Mucosa of descending colon (tissue), 3 donors: ENCODE measurements at regions not wholly inside any gene's neighbourhood (a gene's known extent, or its start where the extent isn't known, plus 50 kb on each side); places are given as distances from the start of the nearest gene placed in this dataset. TPM values are rescaled to one million over a fixed set of nuclear protein-coding genes. Genes with fewer than 3 reads are reported as not detected.

Experiments
- ATAC-seq: fragments of 200-7000 bp; cut with Tn5 transposase; one replicate; pipeline ENCODE4 v1.9.1; 2020; ENCODE audit warnings: mild to moderate bottlenecking, moderate library complexity
- DNase-seq, 3 donors: peaks; one replicate each; pipeline ENCODE4 v3.0.0-alpha.2; 2020
- H3K36me3 ChIP-seq: fragments of 200-600 bp; one replicate; pipeline ENCODE4 v1.8.0; 2021; ENCODE audit warnings: low read depth, mild to moderate bottlenecking
- H3K4me1 ChIP-seq: fragments of 200-600 bp; one replicate; pipeline ENCODE4 v1.8.0; 2021; ENCODE audit warnings: low read depth, mild to moderate bottlenecking
- H3K4me3 ChIP-seq: fragments of 200-600 bp; one replicate; pipeline ENCODE4 v1.8.0; 2021; ENCODE audit warnings: mild to moderate bottlenecking
- H3K9me3 ChIP-seq: fragments of 200-600 bp; one replicate; pipeline ENCODE4 v1.8.0; 2021; ENCODE audit warnings: mild to moderate bottlenecking
- intact Hi-C, 2 donors: fragments of 100-400 bp; cut with DNase I in 1 of 2; cut with micrococcal nuclease in 1 of 2; formaldehyde crosslinking; loops; one replicate each; pipeline versions ENCODE4 v1.11.0 to v1.11.1; 2022; cut with DNase I, micrococcal nuclease
- microRNA-seq: library from miRNA; unstranded; fragments of <30 nt; microRNA quantifications from one replicate; pipeline ENCODE4, GENCODE V29; 2019
- TF ChIP-seq, protein P1 (sequence below): fragments of 200-600 bp; IDR thresholded peaks from one replicate; pipeline ENCODE4 v1.8.0; 2022; ENCODE audit warnings: antibody characterized with exemption, mild to moderate bottlenecking
- donor health status: DM: no; HTN: no; CAD: no; lungs with moderate emphysema.
- donor health status: DM: no; HTN: no; CAD: no.
- donor health status: DM: no; HTN: yes; CAD: no.

DNA sequence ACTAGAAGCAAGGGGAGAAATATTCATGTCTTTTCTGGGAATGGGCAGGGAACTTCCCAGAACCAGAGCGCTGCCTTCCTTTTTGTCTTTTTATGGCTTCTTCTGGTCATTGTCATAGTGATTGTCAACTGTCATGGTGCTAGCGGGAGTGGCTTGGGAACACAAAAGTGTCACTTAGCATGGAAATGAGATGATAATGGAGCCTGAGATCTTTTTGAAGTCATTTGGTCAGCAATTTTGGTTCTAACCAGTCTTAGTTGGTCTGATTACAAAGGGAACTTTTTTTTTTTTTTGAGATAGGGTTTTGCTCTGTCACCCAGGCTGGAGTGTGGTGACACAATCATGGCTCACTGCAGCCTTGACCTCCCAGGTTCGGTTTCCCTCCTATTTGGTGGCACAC, 62.7 kb upstream of the RPH3A start:
- TF ChIP-seq, protein P1, sequence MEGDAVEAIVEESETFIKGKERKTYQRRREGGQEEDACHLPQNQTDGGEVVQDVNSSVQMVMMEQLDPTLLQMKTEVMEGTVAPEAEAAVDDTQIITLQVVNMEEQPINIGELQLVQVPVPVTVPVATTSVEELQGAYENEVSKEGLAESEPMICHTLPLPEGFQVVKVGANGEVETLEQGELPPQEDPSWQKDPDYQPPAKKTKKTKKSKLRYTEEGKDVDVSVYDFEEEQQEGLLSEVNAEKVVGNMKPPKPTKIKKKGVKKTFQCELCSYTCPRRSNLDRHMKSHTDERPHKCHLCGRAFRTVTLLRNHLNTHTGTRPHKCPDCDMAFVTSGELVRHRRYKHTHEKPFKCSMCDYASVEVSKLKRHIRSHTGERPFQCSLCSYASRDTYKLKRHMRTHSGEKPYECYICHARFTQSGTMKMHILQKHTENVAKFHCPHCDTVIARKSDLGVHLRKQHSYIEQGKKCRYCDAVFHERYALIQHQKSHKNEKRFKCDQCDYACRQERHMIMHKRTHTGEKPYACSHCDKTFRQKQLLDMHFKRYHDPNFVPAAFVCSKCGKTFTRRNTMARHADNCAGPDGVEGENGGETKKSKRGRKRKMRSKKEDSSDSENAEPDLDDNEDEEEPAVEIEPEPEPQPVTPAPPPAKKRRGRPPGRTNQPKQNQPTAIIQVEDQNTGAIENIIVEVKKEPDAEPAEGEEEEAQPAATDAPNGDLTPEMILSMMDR: no peak
- intact Hi-C loops: no loop called here
- no peaks in the 10 kb centered on the region for H3K9me3 ChIP-seq
- DNase-seq: no peak
- H3K36me3 ChIP-seq: no peaks in the 10 kb centered on the region
- ATAC-seq: no peak
- no peak overlapping the region for H3K4me3 ChIP-seq
- no peaks in the 10 kb centered on the region for H3K4me1 ChIP-seq

DNA sequence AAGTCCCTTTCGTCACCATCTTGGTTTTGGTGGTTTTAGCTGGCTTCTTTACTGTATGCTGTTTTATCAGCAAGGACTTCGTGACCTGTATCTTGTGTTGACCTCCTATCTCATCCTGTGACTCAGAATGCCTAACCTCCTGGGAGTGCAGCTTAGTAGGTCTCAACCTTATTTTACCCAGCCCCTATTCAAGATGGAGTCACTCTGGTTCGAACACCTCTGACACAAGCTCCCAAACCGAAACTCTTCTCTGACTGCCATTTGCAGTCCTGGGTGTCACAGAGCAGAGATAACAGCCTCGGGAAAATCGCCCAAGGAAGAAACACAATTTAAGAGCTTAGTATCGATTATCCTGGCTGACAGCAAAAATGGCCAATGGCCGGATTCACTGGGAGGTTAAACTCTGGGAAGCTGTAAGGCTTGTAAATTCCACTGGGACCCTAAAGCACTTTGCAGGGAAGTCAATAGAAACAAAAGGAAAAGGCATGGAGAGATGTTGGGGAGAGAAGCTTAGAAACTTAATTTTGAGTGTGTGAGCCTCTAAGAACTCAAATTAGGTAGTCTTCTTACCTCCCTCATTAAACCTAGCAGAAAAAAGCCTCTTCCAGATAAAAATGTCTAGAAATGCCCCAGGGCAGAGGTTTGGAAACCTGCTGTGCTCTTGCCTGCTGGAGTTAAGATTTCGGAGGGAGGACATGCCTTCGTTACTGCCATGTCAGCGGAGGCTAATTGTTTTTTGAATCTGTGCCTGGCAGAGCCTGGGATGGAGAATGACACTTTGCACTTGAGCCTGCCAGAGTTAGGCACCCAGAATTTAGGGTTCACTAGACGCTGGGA, 56.5 kb upstream of the RPH3A start:
- DNase-seq (no peak), ATAC-seq (no peak)
- no peaks in the 10 kb centered on the region for H3K36me3 ChIP-seq

GRCh38 chr12:112738531-112738930, 53.0 kb upstream of the RPH3A start:
- Histone ChIP-seq H3K36me3 (no peaks in the 10 kb centered on the region), H3K4me3 (no peak overlapping the region), H3K4me1 (no peaks in the 10 kb centered on the region), H3K9me3 (no peaks in the 10 kb centered on the region)
- TF ChIP-seq, protein P1: no peak
- intact Hi-C loops: no loop called here
- no peak for DNase-seq
- no peak for ATAC-seq

More for the DNA sequence above, 56.5 kb upstream of the RPH3A start:
- Histone ChIP-seq H3K4me1 (no peaks in the 10 kb centered on the region), H3K9me3 (no peaks in the 10 kb centered on the region), H3K4me3 (no peak overlapping the region)
- TF ChIP-seq, protein P1: no peak
- intact Hi-C loops: no loop called here

DNA sequence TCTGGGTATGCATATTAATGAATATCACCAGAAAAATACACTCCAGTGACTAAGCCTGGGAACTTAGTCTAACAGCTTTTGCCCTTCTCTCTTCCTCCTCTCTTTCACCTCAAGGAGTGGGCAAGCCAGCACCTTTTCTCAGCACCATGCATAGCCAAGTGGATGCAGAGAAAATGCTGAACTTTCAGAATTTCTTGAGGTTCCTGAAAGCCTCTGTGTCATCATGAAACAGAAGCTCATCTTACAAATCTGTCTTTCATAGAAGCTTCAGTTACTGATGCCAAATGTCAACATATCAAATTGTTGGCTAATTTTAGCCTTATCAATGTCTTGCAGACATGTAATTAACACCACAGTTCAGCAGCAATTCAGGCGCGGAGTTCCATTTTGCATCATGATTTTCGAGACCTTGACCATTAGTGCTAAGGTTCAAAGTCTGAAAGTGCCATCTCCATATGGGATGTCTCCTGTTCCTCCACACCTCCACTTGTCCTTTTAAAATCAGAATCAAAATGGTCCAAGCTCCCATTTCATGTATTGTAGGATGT, 51.1 kb upstream of the RPH3A start:
- no peaks in the 10 kb centered on the region for H3K36me3 ChIP-seq
- ATAC-seq: no peak
- no peaks in the 10 kb centered on the region for H3K4me1 ChIP-seq
- DNase-seq: no peak
- no peaks in the 10 kb centered on the region for H3K9me3 ChIP-seq
- no peak overlapping the region for H3K4me3 ChIP-seq
- TF ChIP-seq, protein P1: no peak
- intact Hi-C loops: no loop called here

DNA sequence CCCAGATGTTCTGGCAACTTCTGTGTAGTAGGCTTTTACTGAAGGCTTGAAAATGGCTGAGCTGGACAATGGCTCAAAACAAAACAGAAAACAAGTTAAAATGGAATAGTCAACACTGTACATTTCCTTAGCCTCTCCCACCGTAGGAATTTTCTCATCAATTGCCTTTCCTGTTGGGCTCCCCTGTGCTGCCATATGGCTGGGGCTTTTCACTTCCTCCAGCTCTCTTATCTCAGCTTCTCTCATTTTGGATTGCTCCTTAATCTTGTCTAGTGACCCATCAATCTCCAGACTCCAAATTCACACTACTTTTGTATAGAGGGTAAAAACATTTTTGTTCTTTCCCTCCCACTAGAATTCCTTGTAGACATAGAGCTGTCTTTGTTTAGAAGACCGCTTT, 50.4 kb upstream of the RPH3A start:
- ATAC-seq (no peak), DNase-seq (no peak)
- H3K4me3 ChIP-seq: no peak overlapping the region
- no peaks in the 10 kb centered on the region for H3K36me3 ChIP-seq
- H3K4me1 ChIP-seq: no peaks in the 10 kb centered on the region
- H3K9me3 ChIP-seq: no peaks in the 10 kb centered on the region
- intact Hi-C loops: no loop called here
- TF ChIP-seq, protein P1: no peak

Small RNAs in the stretch of these regions (microRNA-seq; reads per million reads assigned to microRNA genes)
- not detected for gene MIR1302-1
